ENCODE measurements at regions not wholly inside any gene's neighbourhood (a gene's known extent, or its start where the extent isn't known, plus 50 kb on each side); places are given as distances from the start of the nearest gene placed in this dataset.

DNA sequence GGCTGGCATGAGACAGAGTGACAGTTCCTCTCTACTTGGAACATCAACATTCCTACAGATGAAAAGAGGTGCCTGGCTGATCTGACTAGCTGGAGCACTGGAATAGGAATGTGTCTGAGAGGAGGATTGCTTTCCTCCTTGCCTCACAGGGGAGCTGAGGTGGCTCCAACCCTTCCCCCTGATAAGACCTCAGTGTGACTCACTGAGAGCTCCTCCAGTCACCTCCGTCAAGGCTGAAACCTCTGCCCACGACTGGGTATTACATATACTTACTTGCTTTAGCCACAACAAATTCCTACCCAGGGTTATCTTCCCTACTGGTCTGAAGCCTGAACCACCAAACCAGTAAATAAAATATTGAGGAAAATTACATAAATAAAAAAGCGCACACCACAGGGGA, 342.7 kb upstream of the REG3G start:
- no peak overlapping the region for H3K9ac ChIP-seq (ENCODE audit: low read length)
- H3K36me3 ChIP-seq (ENCODE audit: insufficient read depth, low read length) = no peaks in the 10 kb centered on the region
- no peaks in the 10 kb centered on the region for H3K9me2 ChIP-seq (replicated peaks; ENCODE audit: insufficient read depth, low read length)
- H3K27me3 ChIP-seq (ENCODE audit: low read length) = no peaks in the 10 kb centered on the region
- H3K4me2 ChIP-seq (ENCODE audit: low read depth, low read length, poor library complexity, severe bottlenecking) = no peak overlapping the region
- H3K27ac ChIP-seq (ENCODE audit: low read length) = no peak overlapping the region
- H3K79me2 ChIP-seq (ENCODE audit: low read length) = no peaks in the 10 kb centered on the region
- no peak for DNase-seq
- H2AFZ ChIP-seq (ENCODE audit: low read length) = no peak overlapping the region
- H4K20me1 ChIP-seq (ENCODE audit: insufficient read depth, low read depth, low read length) = no peaks in the 10 kb centered on the region
- H3K4me1 ChIP-seq (ENCODE audit: low read length) = no peaks in the 10 kb centered on the region
- no peak overlapping the region for H3K4me3 ChIP-seq (ENCODE audit: low read length)
- H3K9me3 ChIP-seq (ENCODE audit: low read length) = no peaks in the 10 kb centered on the region

DNA sequence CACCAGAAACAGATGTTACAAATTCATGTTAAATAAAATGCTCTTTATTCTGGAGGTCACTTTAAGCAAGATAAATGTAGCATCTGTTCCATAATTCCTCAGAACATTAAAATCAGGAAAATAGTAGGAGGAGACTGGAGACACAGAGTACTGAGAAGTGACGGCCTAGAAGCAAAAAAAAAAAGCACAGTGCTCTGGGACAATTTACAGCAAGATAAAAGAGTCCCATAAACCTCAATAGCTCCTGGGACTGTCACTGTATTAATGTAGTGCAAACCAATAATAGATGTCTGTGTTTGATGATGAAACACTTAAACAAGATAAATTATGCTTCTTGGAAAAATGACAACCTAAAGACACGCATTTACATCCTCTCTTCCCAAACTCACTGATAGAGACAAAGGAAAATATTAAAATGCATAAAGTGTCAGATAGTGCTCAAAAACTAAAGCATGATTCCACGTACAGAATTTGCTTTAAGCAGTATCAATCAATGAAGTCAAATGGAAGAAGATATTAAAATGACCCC, 338.8 kb upstream of the REG3G start:
- H3K36me3 ChIP-seq (ENCODE audit: insufficient read depth, low read length) = no peaks in the 10 kb centered on the region
- H3K9me2 ChIP-seq (replicated peaks; ENCODE audit: insufficient read depth, low read length) = no peaks in the 10 kb centered on the region
- no peak overlapping the region for H3K9ac ChIP-seq (ENCODE audit: low read length)
- H3K4me3 ChIP-seq (ENCODE audit: low read length) = no peak overlapping the region
- no peaks in the 10 kb centered on the region for H3K4me1 ChIP-seq (ENCODE audit: low read length)
- no peaks in the 10 kb centered on the region for H3K9me3 ChIP-seq (ENCODE audit: low read length)
- H3K27ac ChIP-seq (ENCODE audit: low read length) = no peak overlapping the region
- no peaks in the 10 kb centered on the region for H4K20me1 ChIP-seq (ENCODE audit: insufficient read depth, low read depth, low read length)
- no peak overlapping the region for H3K4me2 ChIP-seq (ENCODE audit: low read depth, low read length, poor library complexity, severe bottlenecking)
- H3K79me2 ChIP-seq (ENCODE audit: low read length) = no peaks in the 10 kb centered on the region
- no peak for DNase-seq
- no peaks in the 10 kb centered on the region for H3K27me3 ChIP-seq (ENCODE audit: low read length)
- no peak overlapping the region for H2AFZ ChIP-seq (ENCODE audit: low read length)

GRCh38 chr2:78699696-78700095, 325.8 kb upstream of the REG3G start:
- no peaks in the 10 kb centered on the region for H4K20me1 ChIP-seq (ENCODE audit: insufficient read depth, low read depth, low read length)
- H2AFZ ChIP-seq (ENCODE audit: low read length) = no peak overlapping the region
- no peaks in the 10 kb centered on the region for H3K36me3 ChIP-seq (ENCODE audit: insufficient read depth, low read length)
- H3K9me3 ChIP-seq (ENCODE audit: low read length) = no peaks in the 10 kb centered on the region
- no peak for DNase-seq
- H3K9me2 ChIP-seq (replicated peaks; ENCODE audit: insufficient read depth, low read length) = no peaks in the 10 kb centered on the region
- H3K4me3 ChIP-seq (ENCODE audit: low read length) = no peak overlapping the region
- no peak overlapping the region for H3K4me2 ChIP-seq (ENCODE audit: low read depth, low read length, poor library complexity, severe bottlenecking)
- no peaks in the 10 kb centered on the region for H3K79me2 ChIP-seq (ENCODE audit: low read length)
- H3K4me1 ChIP-seq (ENCODE audit: low read length) = no peaks in the 10 kb centered on the region
- no peaks in the 10 kb centered on the region for H3K27me3 ChIP-seq (ENCODE audit: low read length)
- no peak overlapping the region for H3K27ac ChIP-seq (ENCODE audit: low read length)
- no peak overlapping the region for H3K9ac ChIP-seq (ENCODE audit: low read length)

- H2AFZ ChIP-seq (ENCODE audit: low read length) = no peak overlapping the region
- H3K9me3 ChIP-seq (ENCODE audit: low read length) = no peaks in the 10 kb centered on the region
- H3K9ac ChIP-seq (ENCODE audit: low read length) = no peak overlapping the region
- DNase-seq = no peak
- H3K27ac ChIP-seq (ENCODE audit: low read length) = no peak overlapping the region
- H3K4me3 ChIP-seq (ENCODE audit: low read length) = no peak overlapping the region
- no peaks in the 10 kb centered on the region for H3K79me2 ChIP-seq (ENCODE audit: low read length)
- H3K27me3 ChIP-seq (ENCODE audit: low read length) = no peaks in the 10 kb centered on the region
- no peaks in the 10 kb centered on the region for H3K9me2 ChIP-seq (replicated peaks; ENCODE audit: insufficient read depth, low read length)
- H3K4me2 ChIP-seq (ENCODE audit: low read depth, low read length, poor library complexity, severe bottlenecking) = no peak overlapping the region
- H3K36me3 ChIP-seq (ENCODE audit: insufficient read depth, low read length) = no peaks in the 10 kb centered on the region
- no peaks in the 10 kb centered on the region for H4K20me1 ChIP-seq (ENCODE audit: insufficient read depth, low read depth, low read length)
- H3K4me1 ChIP-seq (ENCODE audit: low read length) = no peaks in the 10 kb centered on the region
Measured at GRCh38 chr2:78701546-78701945, 324.0 kb upstream of the REG3G start.

GRCh38 chr2:78707776-78708386, 317.6 kb upstream of the REG3G start:
- Histone ChIP-seq H3K4me3 (ENCODE audit: low read length) (no peak overlapping the region), H3K79me2 (ENCODE audit: low read length) (no peaks in the 10 kb centered on the region), H3K27ac (ENCODE audit: low read length) (no peak overlapping the region), H2AFZ (ENCODE audit: low read length) (no peak overlapping the region), H3K4me1 (ENCODE audit: low read length) (no peaks in the 10 kb centered on the region), H3K9me2 (replicated peaks; ENCODE audit: insufficient read depth, low read length) (no peaks in the 10 kb centered on the region), H4K20me1 (ENCODE audit: insufficient read depth, low read depth, low read length) (no peaks in the 10 kb centered on the region), H3K9me3 (ENCODE audit: low read length) (no peaks in the 10 kb centered on the region), H3K4me2 (ENCODE audit: low read depth, low read length, poor library complexity, severe bottlenecking) (no peak overlapping the region), H3K27me3 (ENCODE audit: low read length) (no peaks in the 10 kb centered on the region), H3K9ac (ENCODE audit: low read length) (no peak overlapping the region), H3K36me3 (ENCODE audit: insufficient read depth, low read length) (no peaks in the 10 kb centered on the region)
- no peak for DNase-seq

DNA sequence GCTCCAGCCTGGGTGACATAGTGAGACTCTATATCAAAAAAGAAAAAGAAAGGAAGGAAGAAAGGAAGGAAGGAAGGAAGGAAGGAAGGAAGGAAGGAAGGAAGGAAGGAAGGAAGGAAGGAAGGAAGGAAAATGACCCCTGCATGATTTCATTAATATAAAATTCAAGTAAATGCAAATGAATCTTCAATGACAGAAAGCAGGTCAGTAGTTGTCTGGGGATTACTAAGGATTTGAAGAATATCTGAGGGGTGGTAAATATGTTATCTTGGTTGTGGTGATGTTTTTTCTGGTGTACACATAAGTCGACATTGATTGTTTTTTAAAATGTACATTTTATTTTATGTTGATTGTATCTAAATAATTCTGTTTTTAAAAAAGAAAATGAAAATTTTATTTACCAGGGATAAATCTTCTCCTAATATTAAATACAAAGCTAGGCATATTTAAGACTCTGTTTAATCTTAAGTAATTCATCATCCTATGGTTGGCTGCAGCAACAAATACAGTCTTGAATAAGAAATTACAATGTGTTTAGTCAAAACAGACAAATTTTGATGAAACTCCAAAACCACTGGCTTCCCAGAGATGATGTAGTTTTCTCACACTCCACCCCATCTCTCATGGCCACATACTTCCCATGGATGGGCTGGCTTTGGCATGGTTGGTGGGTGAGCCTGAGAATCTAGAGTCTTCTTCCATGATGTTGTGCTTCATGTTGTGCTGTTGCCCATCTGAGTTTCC, 314.7 kb upstream of the REG3G start:
- no peak overlapping the region for H3K4me3 ChIP-seq (ENCODE audit: low read length)
- H3K4me1 ChIP-seq (ENCODE audit: low read length) = no peaks in the 10 kb centered on the region
- DNase-seq = no peak
- H3K9me2 ChIP-seq (replicated peaks; ENCODE audit: insufficient read depth, low read length) = no peaks in the 10 kb centered on the region
- H3K27me3 ChIP-seq (ENCODE audit: low read length) = no peaks in the 10 kb centered on the region
- no peak overlapping the region for H3K27ac ChIP-seq (ENCODE audit: low read length)
- H3K9me3 ChIP-seq (ENCODE audit: low read length) = no peaks in the 10 kb centered on the region
- no peaks in the 10 kb centered on the region for H3K36me3 ChIP-seq (ENCODE audit: insufficient read depth, low read length)
- no peaks in the 10 kb centered on the region for H4K20me1 ChIP-seq (ENCODE audit: insufficient read depth, low read depth, low read length)
- H2AFZ ChIP-seq (ENCODE audit: low read length) = no peak overlapping the region
- no peaks in the 10 kb centered on the region for H3K79me2 ChIP-seq (ENCODE audit: low read length)
- H3K9ac ChIP-seq (ENCODE audit: low read length) = no peak overlapping the region
- no peak overlapping the region for H3K4me2 ChIP-seq (ENCODE audit: low read depth, low read length, poor library complexity, severe bottlenecking)

DNA sequence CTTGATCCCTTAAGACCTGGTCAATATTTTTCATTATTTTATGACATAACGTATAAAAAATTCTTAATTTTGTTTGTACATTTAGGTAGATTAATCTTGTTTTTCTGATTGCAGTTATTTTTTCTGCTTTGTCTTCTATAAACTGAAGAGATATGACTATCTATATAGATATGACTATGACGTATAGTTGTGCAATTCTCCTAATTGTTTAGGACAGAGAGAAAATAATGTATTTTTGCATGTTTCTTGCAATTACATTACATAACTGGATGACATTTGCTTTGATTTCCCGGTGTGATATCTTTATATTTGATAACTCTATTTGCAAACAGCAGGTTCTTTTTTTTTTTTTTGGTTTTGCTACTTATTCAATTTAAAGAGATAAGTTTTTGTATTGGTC, 310.2 kb upstream of the REG3G start:
- H3K4me3 ChIP-seq (ENCODE audit: low read length) = no peak overlapping the region
- no peak overlapping the region for H3K27ac ChIP-seq (ENCODE audit: low read length)
- no peaks in the 10 kb centered on the region for H3K9me3 ChIP-seq (ENCODE audit: low read length)
- H3K4me2 ChIP-seq (ENCODE audit: low read depth, low read length, poor library complexity, severe bottlenecking) = no peak overlapping the region
- no peak overlapping the region for H3K9ac ChIP-seq (ENCODE audit: low read length)
- DNase-seq = no peak
- no peaks in the 10 kb centered on the region for H3K9me2 ChIP-seq (replicated peaks; ENCODE audit: insufficient read depth, low read length)
- no peaks in the 10 kb centered on the region for H4K20me1 ChIP-seq (ENCODE audit: insufficient read depth, low read depth, low read length)
- H2AFZ ChIP-seq (ENCODE audit: low read length) = no peak overlapping the region
- H3K27me3 ChIP-seq (ENCODE audit: low read length) = no peaks in the 10 kb centered on the region
- H3K79me2 ChIP-seq (ENCODE audit: low read length) = no peaks in the 10 kb centered on the region
- no peaks in the 10 kb centered on the region for H3K36me3 ChIP-seq (ENCODE audit: insufficient read depth, low read length)
- H3K4me1 ChIP-seq (ENCODE audit: low read length) = no peaks in the 10 kb centered on the region

GRCh38 chr2:78718024-78718423, 307.5 kb upstream of the REG3G start:
- Histone ChIP-seq H2AFZ (ENCODE audit: low read length) (no peak overlapping the region), H3K27ac (ENCODE audit: low read length) (no peak overlapping the region), H3K4me3 (ENCODE audit: low read length) (no peak overlapping the region), H3K4me2 (ENCODE audit: low read depth, low read length, poor library complexity, severe bottlenecking) (no peak overlapping the region), H4K20me1 (ENCODE audit: insufficient read depth, low read depth, low read length) (no peaks in the 10 kb centered on the region), H3K36me3 (ENCODE audit: insufficient read depth, low read length) (no peaks in the 10 kb centered on the region), H3K9ac (ENCODE audit: low read length) (no peak overlapping the region), H3K27me3 (ENCODE audit: low read length) (no peaks in the 10 kb centered on the region), H3K79me2 (ENCODE audit: low read length) (no peaks in the 10 kb centered on the region), H3K4me1 (ENCODE audit: low read length) (no peaks in the 10 kb centered on the region), H3K9me2 (replicated peaks; ENCODE audit: insufficient read depth, low read length) (no peaks in the 10 kb centered on the region), H3K9me3 (ENCODE audit: low read length) (no peaks in the 10 kb centered on the region)
- no peak for DNase-seq
